NCI-H2029 (cell line): ENCODE measurements at regions not wholly inside any gene's neighbourhood (a gene's known extent, or its start where the extent isn't known, plus 50 kb on each side); places are given as distances from the start of the nearest gene placed in this dataset.

Source experiments
- DNase-seq: peaks from one replicate; lab custom pipeline; 2025; lab: John Stamatoyannopoulos, UW

DNA sequence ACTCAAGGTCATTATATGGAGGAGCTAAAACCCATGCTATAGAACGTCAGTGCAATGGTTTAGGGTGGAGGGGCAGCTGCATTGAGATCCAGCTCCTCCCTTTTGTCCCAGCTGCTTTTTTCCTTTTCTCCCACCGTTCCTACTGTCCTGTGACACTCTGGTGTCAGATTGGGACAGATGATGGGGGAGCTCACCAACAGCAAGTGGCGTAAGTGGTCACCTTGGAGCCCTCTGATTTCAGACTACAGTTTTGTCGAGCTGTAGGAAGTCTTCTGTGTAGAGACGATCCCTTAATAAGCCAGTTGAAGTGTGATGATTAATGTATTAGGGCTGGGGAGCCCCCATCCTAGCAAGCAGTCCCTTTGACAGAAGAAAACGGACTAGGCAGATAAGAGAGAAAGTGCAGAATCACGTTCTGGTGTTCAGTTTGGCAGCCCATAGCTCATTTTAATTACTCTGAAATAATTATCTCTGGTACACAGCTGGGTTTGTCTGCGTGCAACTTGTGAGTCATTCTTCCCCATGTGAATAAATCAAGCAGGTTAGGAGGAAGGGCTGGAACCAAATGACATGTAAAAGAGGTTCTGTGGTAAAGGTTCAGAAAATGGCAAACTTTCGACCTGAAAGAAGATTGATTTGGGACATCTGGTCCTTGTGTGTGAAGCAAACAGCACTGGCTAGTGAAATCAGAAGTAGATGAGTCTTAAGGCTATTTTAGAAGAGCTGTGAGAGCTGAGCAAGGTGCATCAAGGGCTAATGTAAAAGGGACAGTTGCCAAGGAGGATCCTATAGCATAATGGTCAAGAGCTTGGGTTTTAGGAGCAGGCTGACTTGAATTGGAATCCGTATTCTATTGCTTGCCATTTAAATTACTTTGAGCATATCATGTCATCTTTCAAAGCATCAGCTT, 241.4 kb downstream of the EDEM1 start:
- DNase-seq, result no peak

DNA sequence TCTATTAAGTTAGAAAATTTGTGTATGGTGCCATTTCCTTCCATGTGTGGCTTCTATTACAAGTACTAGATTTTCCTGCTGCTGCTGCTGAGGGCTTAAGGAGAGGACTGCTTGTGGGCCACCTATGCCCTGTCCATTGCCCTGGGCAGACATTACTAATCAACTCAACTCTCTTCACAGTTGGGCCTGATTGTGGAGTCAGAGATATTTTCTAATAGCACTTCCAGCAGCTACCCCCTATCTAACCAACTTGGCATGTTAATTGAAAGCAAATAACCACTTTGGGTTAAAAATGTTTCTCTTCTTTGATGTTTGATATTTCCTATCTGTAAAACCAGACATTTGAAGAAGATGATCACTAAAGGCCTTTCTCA, 242.0 kb downstream of the EDEM1 start:
- no peak for DNase-seq

DNA sequence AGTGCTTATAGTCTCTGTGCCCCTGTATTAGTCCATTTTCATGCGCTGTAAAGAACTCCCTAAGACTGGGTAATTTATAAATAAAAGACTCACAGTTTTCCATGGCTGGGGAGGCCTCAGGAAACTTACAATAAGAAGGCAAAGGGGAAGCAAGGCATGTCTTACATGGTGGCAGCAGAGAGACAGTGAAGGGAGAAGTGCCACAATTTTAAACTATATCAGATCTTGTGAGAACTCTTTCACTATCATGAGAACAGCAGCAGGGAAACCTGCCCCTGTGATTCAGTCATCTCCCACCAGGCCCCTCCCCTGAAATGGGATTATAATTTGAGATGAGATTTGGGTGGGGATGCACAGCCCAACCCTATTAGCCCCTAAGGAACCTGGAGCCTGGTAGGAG, 243.2 kb downstream of the EDEM1 start:
- DNase-seq, result no peak

DNA sequence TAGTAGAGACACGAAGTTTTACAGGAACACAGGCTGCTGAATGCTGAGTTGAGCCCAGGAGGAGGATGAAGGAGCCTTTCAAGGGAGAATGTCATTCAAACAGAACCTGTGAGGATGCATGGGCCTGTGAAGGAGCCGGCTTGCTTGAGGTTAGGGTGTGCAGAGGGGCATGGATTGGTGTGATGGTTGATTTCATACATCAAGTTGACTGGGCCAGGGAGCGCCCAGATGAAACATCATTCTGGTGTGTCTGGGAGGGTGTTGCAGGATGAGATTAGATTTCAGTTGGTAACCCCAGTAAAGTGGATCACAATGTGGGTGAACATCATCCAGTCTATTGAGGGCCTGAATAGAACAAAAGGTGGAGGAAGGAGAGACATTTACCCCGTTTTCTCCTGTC, 243.6 kb downstream of the EDEM1 start:
- DNase-seq, result no peak

DNA sequence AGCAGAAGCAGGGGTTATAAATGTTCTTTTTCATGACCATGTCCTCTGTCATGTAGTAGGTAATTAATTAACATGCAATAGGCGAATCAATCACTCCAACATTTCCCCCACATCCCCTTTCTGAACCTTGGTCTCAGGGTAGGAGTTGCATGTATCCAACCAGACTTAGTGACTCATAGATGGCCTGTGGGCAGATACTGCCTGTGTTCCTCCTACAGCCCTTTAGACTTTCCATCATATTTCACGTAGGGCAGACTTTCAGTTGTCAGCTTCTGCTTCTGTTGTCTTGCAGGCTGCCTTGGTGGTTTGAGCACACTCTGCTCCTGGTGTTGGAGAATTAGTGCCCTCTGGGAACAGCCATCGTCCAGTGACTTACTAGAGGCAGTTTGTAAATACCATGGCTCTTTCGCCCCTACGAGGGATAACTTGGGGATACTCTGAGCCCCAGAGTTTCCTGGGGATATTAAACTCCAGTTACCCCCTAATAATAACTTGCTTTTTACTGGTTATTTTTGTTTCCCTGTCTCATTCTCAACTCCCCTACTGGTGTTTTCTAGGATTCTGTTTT, 244.4 kb downstream of the EDEM1 start:
- no peak for DNase-seq

DNA sequence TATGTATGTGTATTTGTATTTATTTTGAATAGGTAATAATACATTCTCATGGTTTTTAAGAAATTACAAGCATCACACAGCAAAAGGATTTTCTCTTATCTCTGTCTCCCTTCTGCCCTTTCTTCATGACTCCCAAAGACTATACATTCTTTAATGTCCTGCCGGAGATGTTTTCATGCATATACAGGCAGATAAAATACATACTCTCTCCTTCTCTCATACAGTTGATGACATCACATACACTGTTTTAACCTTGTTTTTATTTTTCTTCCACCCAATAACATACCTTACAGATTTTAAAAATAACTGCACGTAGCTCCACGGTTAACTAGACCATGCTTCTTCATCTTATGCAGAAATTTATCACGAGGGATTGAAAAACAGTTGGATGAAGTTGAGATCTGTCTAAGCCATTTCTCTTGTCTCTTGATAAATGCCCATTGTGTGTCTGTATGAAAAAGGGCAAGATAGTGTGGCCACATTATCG, 249.8 kb downstream of the EDEM1 start:
- DNase-seq, result no peak

DNA sequence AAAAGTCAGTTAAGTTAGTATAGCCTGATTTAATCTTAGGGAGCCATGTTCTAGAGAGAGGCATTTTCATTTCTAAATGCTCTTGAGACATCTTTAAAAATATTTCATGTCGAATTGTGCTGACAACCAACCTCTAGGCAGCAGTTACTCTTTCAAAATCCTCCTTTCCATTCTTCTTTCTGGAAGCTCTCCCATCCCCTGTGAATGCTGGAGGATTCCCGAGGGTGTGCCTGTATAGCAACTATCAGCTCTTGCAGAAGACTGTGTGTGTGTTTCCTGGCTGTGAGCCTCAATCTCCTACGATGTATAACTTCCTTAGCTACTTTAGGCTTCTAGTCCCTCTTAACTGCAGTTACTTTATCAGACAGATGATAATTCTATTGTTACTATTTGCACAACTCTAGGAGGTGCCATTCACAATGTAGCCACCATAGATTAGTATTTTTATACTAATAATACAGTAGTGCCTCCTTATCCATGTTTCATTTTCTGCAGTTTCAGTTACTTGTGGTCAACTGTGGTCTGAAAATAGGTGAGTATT, 250.3 kb downstream of the EDEM1 start:
- no peak for DNase-seq

DNA sequence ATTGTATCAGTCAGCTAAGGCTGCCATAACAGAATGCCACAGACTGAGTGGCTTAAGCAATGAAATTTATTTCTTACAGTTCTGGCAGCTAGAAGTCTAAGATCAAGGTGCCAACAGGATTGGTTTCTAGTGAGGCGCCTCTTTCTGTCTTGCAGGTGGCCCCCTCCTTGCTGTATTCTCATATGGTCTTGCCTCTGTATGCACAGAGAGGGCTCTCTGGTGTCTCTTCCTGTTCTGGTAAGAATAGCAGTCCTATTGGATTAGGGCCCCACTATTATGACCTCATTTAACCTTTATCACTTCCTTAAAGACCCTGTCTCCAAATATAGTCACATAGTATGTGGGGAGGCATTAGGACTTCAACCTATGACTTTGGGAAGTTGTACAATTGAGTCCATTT, 253.9 kb downstream of the EDEM1 start:
- no peak for DNase-seq

DNA sequence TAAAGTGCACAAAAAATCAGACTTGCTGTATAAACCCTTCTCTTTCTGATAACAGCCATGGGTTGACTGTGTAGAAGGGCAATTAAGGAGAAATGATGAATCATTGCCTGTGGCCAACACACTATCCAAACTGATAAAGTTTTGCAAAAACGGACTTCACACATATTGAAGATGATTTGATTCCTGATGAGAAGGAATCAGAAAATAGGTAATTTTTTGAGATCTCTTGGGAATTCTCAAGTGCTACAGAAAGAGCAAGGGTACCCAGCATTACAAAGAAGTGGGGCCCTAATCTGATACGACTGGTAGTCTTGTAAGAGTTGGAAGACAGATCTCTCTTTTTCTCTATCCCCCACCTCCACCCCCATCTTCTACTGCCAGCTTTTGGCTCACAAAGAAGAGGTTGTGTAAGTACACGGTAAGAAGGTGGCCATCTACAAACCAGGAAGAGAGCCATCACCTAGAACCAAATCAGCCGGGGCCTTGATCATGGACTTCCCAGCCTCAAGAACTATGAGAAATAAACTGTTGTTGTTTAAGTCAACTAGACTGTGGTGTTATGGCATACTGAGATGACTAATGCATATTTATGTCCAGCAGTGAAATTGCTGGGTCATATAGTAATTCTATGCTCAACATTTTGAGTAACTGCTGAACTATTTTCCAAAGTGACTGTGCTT, 254.7 kb downstream of the EDEM1 start:
- no peak for DNase-seq

DNA sequence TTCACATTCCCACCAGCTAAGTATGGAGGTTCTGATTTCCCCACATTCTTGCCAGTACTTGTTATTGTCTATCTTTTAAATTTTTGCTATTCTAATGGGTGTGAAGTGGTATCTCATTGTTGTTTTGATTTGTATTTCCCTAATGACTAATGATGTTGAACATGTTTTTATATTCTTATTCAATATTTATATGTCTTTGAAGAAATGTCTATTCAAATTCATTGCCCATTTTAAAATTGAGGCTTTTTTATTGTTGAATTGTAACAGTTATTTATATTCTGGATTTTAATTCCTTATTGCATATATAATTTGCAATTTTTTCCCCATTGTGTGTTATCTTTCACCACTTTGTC, 255.3 kb downstream of the EDEM1 start:
- DNase-seq, result no peak

DNA sequence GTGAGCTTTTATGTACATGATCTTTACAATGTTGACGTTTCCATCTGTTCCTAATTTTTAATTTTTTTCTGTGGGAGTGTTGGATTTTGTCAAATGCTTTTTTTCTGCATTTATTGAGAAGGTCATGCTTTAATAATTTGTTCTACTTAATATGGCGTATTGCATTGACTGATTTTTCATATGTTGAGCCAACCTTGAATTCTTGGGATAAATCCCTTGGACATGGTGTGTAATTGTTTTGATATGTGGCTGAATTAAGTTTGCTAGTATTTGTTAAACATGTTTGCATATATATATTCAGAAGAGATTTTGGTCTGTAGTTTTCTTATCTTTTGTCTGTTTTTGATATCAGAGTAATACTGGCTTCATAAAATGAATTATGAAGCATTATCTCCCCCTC, 256.7 kb downstream of the EDEM1 start:
- no peak for DNase-seq

DNA sequence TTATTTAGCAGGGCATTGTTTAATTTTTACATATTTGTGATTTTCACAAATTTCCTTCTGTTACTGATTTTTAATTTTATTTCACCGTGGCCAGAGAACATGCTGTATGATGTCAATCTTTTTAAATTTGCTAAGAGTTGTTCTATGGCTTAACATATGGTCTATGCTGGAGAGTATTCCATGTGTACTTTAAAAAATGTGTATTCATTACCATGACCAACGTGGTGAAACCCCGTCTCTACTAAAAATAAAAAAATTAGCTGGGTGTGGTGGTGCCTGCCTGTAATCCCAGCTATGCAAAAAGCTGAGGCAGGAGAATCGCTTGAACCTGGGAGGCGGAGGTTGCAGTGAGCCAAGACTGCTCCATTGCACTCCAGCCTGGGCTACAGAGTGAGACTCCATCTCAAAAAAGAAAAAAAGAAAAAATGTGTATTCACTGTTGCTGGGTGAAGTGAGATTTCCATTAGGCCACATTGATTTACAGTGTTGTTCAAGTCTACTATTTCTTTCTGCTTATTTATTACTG, 258.2 kb downstream of the EDEM1 start:
- no peak for DNase-seq

DNA sequence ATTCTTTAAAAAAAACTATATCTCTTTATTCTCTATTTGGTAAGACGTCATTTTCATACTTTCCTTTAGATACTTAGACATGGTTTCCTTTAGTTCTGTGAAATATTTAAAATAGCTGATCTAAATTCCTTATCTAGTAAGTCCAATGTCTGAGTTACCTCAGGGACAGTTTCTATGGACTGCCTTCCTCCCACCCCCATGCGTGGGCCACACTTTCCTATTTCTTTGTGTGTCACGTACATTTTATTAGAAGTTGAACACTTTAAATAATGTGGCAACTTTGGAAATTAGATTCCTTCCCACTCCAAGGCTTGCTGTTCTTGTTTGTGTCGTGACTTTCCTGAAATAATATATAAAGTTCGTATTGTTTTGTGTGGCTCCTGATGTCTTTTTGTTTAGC, 260.7 kb downstream of the EDEM1 start:
- no peak for DNase-seq

DNA sequence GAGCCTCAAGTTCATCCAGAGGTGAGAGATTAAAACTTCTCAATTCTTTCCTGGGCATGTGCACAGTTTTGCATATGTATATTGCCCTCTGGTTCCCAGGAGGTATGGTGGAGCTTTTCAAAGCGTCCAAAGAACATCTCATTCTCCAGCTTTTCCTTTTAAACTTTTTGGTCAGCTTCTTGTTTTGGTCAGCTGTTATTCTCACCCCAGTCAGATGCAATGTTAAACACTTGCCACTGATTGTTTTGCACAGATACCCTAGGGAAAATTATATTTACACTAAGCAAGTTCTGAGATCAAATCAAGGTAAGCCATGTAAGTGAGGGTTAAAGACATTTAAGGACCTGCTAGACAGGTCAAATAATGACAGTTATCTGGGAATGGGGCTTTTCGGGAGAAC, 261.3 kb downstream of the EDEM1 start:
- no peak for DNase-seq

DNA sequence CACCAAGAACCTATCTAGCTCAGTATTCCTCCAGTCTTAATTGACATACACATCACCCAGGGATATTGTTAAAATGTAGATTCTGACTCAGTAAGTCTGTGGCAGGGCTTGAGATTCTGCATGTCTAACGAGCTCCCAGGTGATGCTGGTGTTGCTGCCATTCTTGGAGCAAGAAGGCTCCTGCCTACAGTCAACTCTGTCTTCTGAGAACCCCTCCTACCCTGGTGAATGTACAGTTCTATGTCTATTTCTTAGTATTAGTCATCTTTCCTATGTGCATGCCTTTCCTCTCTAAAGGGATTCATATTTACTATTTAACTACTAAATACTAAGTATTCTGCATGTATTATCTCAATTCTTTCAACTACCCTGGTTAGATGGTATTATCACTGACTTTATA, 268.7 kb downstream of the EDEM1 start:
- DNase-seq, result no peak

DNA sequence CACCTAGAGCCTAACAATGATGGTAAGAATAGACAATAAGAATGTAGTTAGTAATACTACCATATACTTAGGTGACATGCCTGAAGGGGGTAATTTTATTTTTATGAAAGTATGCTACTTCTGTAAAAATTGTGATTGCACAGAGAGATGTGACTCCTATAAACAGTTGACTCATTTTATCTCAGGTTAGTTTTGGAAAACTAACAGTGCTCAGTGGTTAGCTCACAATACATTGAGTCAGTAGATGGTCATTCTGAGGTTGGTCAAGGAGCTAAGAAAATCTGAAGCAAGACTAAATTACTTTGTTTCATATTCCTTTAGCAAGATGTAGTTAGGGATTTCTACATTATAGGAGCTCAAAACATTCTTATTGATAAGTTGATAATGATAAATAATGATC, 271.0 kb downstream of the EDEM1 start:
- no peak for DNase-seq

DNA sequence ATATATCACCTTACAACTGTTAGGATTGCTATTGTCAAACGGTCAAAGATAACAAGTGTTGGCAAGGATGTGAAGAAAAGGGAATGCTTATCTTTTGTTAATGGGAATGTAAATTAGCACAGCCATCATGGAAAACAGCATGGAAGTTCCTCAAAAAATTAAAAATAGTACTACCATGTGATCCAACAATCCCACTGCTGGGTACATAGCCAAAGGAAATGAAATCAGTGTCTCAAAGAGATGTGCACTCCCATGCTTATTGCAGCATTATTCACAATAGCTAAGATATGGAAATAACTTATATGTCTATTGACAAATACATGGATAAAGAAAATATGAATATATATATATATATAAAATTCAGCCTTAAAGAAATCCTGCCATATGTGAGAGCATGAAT, 274.6 kb downstream of the EDEM1 start:
- DNase-seq, result no peak

DNA sequence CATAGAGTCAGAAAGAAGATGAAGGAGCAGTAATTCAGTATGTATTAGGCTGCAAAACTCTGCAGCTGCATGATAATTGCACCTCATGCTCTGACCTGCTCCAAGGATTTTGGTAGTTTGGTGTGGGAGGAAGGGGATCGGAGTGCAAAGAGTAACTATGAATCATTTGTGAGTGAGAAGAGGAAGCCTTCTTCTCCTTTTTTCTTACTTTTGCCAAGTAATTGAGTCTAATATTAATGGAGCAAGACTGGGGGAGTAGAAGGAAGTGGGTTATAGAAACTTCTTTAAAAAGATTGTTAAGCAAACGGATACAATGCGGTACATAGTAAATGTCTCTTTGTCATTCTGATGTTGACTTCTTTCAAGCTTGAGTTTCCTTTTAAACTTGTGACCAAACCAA, 276.5 kb downstream of the EDEM1 start:
- no peak for DNase-seq

DNA sequence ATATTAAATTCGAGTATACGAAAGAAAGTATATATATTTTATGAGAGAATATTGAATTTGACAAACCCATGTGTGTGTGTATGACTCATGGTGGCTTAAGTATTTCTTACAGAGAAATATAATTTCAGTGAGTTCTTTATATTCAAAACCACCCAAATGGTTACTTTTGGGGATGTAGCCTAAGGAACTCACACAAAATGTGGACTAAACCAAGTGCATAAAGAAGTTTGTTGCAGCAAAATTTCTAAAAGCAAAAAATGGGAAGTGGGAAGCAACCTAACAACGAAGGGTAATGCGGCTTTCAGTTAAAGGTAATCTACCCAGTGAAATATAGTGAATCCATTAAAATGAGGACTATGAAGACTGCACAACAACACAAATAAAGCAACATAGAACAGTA, 277.1 kb downstream of the EDEM1 start:
- DNase-seq, result no peak

DNA sequence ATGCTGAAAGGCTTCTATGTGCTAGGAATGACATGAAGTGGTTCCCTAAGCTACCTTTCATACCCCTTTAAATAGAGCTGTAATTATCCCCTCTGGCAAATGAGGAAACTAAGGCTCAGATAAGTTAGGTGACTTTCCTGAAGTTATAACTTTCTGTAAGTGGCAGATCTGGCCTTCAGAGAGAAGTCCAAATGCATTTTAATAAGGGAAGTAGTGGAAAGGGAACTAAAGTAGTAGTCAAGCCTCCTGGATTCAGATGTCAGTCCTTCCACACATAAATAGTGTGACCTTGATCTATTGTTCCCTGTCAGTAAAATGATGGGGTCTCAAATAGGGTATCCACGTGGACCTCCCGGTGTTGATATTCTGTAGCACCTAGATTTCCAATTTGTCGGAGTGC, 277.7 kb downstream of the EDEM1 start:
- no peak for DNase-seq

DNA sequence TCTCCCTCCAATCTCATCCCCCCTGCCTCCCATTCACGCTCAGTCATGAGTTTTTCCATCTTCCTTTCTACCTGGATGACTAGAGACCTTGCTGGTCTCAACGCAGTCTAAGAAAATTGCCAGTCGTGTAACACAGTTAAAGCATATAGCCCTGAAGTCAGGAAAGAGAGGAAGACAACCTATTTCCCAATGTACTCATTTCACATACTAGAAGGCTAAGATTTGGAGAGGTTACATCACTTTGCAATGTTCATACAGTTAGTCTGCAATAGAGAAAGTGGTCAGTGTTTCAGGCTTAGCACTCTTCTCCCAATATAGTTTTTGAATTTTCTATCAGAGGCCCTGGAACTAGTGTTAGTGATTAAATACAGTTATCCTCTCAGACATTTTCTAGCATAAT, 278.6 kb downstream of the EDEM1 start:
- DNase-seq, result no peak

DNA sequence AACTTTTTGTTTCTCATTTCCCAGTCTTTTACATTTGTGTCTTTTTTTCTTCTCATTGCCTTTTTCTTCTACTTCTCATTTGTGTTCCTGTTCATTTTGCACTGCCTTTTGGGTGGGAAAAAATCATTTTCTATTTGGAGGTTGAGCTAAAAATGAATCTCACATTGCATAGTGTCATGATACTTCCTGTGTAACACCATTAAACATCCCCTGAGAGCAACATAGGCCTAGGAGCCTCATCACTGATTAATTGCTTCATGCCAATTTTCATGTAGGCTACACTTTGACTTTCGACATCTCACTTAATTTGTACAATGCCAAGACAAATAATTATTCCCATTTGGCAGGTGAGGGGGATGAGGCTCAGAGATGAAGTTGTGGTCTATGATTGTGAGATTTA, 279.2 kb downstream of the EDEM1 start:
- DNase-seq, result no peak

DNA sequence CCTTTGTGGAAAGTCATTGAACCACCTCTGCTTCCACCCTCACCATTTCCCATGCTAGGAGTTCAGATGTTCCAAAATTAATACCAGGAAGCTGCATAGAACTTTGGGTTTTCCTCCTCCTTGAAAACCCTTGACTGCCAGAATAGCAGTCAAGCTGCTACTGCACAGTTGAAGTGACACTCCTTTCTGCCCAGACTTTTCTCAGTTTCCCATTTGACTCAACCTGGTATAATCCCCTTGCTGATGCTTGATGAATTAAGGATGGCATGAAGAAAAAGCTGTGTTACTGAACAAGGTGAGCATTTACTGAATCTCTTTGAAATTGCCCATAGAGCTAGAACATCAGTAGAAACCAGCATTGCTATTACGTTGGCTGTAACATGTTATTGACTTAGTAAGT, 286.0 kb downstream of the EDEM1 start:
- no peak for DNase-seq
